Muscle of leg (tissue), 3 donors: ENCODE measurements at regions not wholly inside any gene's neighbourhood (a gene's known extent, or its start where the extent isn't known, plus 50 kb on each side); places are given as distances from the start of the nearest gene placed in this dataset.

Source experiments
- DNase-seq: peaks from one replicate; pipeline ENCODE4 v3.0.0; 2013
- H3K27ac ChIP-seq: one replicate; pipeline ENCODE4 v1.5.1; 2013; ENCODE audit warnings: mild to moderate bottlenecking, low read length, control low read depth
- H3K27me3 ChIP-seq: one replicate; pipeline ENCODE4 v1.6.1; 2013; ENCODE audit warnings: low read length; ENCODE audit not compliant: control insufficient read depth, insufficient read depth
- H3K36me3 ChIP-seq: one replicate; pipeline ENCODE4 v1.6.1; 2013; ENCODE audit warnings: low read length; ENCODE audit not compliant: control insufficient read depth, insufficient read depth
- H3K4me1 ChIP-seq: one replicate; pipeline ENCODE4 v1.6.1; 2013; ENCODE audit warnings: low read length; ENCODE audit not compliant: control insufficient read depth, insufficient read depth
- H3K4me3 ChIP-seq: one replicate; pipeline ENCODE4 v1.5.1; 2013; ENCODE audit warnings: low read length, control low read depth
- H3K9me3 ChIP-seq: replicated peaks from 2 replicates; pipeline ENCODE4 v1.6.1; 2013; ENCODE audit warnings: low read depth, low read length; ENCODE audit not compliant: control insufficient read depth
- WGBS: methylation state at CpG from one replicate; pipeline ENCODE4 v1.1.5; 2013; ENCODE audit warnings: missing lambda C conversion rate; ENCODE audit not compliant: insufficient coverage; 5-methylcytosine and 5-hydroxymethylcytosine counted together

GRCh38 chr16:17628983-17629382 lies 158.2 kb upstream of the XYLT1 start:
- WGBS, result no CpG with 5 or more reads among the region's 1 CpG
- Histone ChIP-seq H3K9me3 (peaks cover 9% of the 10 kb centered on the region), H3K27ac (no peak overlapping the region), H3K27me3 (no peaks in the 10 kb centered on the region), H3K36me3 (no peaks in the 10 kb centered on the region), H3K4me3 (no peak overlapping the region), H3K4me1 (no peaks in the 10 kb centered on the region)
- DNase-seq, result no peak

GRCh38 chr16:17622366-17622765 lies 151.6 kb upstream of the XYLT1 start:
- H3K4me3 ChIP-seq, result no peak overlapping the region
- no peaks in the 10 kb centered on the region for H3K4me1 ChIP-seq
- no peak for DNase-seq
- H3K36me3 ChIP-seq, result no peaks in the 10 kb centered on the region
- peaks cover 7% of the 10 kb centered on the region for H3K9me3 ChIP-seq
- WGBS, result no CpG with 5 or more reads among the region's 3 CpGs
- no peak overlapping the region for H3K27ac ChIP-seq
- no peaks in the 10 kb centered on the region for H3K27me3 ChIP-seq

GRCh38 chr16:17619261-17619660 lies 148.5 kb upstream of the XYLT1 start:
- DNase-seq, result no peak
- H3K4me3 ChIP-seq, result no peak overlapping the region
- no CpG with 5 or more reads among the region's 8 CpGs for WGBS
- no peaks in the 10 kb centered on the region for H3K4me1 ChIP-seq
- H3K36me3 ChIP-seq, result no peaks in the 10 kb centered on the region
- no peak overlapping the region for H3K27ac ChIP-seq
- no peaks in the 10 kb centered on the region for H3K27me3 ChIP-seq
- no peaks in the 10 kb centered on the region for H3K9me3 ChIP-seq

GRCh38 chr16:17617021-17617552 lies 146.3 kb upstream of the XYLT1 start:
- H3K4me1 ChIP-seq, result no peaks in the 10 kb centered on the region
- no peaks in the 10 kb centered on the region for H3K36me3 ChIP-seq
- no peak overlapping the region for H3K4me3 ChIP-seq
- H3K27ac ChIP-seq, result no peak overlapping the region
- no peak for DNase-seq
- 76% methylated on average over 2 of the region's 4 CpGs for WGBS
- H3K27me3 ChIP-seq, result no peaks in the 10 kb centered on the region
- no peaks in the 10 kb centered on the region for H3K9me3 ChIP-seq

- no CpG with 5 or more reads among the region's 3 CpGs for WGBS
- Histone ChIP-seq H3K27me3 (no peaks in the 10 kb centered on the region), H3K4me3 (no peak overlapping the region)
Measured at GRCh38 chr16:17612336-17612735, 141.6 kb upstream of the XYLT1 start.

GRCh38 chr16:17607609-17608008 lies 136.8 kb upstream of the XYLT1 start:
- Histone ChIP-seq H3K27me3 (no peaks in the 10 kb centered on the region), H3K27ac (no peak overlapping the region), H3K36me3 (no peaks in the 10 kb centered on the region), H3K9me3 (no peaks in the 10 kb centered on the region), H3K4me3 (no peak overlapping the region), H3K4me1 (no peaks in the 10 kb centered on the region)
- WGBS, result 43% methylated on average over 5 of the region's 6 CpGs
- DNase-seq, result peak; percentile 1

More at GRCh38 chr16:17612336-17612735, 141.6 kb upstream of the XYLT1 start:
- Histone ChIP-seq H3K36me3 (no peaks in the 10 kb centered on the region), H3K27ac (no peak overlapping the region), H3K9me3 (no peaks in the 10 kb centered on the region), H3K4me1 (no peaks in the 10 kb centered on the region)
- DNase-seq, result no peak

- Histone ChIP-seq H3K27me3 (no peaks in the 10 kb centered on the region), H3K4me1 (no peaks in the 10 kb centered on the region), H3K9me3 (no peaks in the 10 kb centered on the region), H3K36me3 (no peaks in the 10 kb centered on the region), H3K4me3 (no peak overlapping the region), H3K27ac (no peak overlapping the region)
- no peak for DNase-seq
- WGBS, result 17% methylated on average over 2 of the region's 4 CpGs
Measured at GRCh38 chr16:17607075-17607509, 136.3 kb upstream of the XYLT1 start.

GRCh38 chr16:17606460-17606859 lies 135.7 kb upstream of the XYLT1 start:
- Histone ChIP-seq H3K9me3 (no peaks in the 10 kb centered on the region), H3K4me3 (no peak overlapping the region), H3K27ac (no peak overlapping the region), H3K36me3 (no peaks in the 10 kb centered on the region), H3K27me3 (no peaks in the 10 kb centered on the region), H3K4me1 (no peaks in the 10 kb centered on the region)
- DNase-seq, result no peak
- WGBS, result no CpG with 5 or more reads among the region's 1 CpG

- H3K4me1 ChIP-seq, result no peaks in the 10 kb centered on the region
- WGBS, result 100% methylated on average over 1 of the region's 4 CpGs
- H3K27me3 ChIP-seq, result no peaks in the 10 kb centered on the region
- H3K4me3 ChIP-seq, result no peak overlapping the region
- H3K27ac ChIP-seq, result no peak overlapping the region
- H3K36me3 ChIP-seq, result no peaks in the 10 kb centered on the region
- no peaks in the 10 kb centered on the region for H3K9me3 ChIP-seq
- no peak for DNase-seq
Measured at GRCh38 chr16:17605784-17606183, 135.0 kb upstream of the XYLT1 start.

GRCh38 chr16:17603626-17604025 lies 132.9 kb upstream of the XYLT1 start:
- H3K9me3 ChIP-seq, result no peaks in the 10 kb centered on the region
- H3K36me3 ChIP-seq, result no peaks in the 10 kb centered on the region
- no peak for DNase-seq
- no peaks in the 10 kb centered on the region for H3K27me3 ChIP-seq
- no peak overlapping the region for H3K27ac ChIP-seq
- WGBS, result no CpG with 5 or more reads among the region's 1 CpG
- no peak overlapping the region for H3K4me3 ChIP-seq
- no peaks in the 10 kb centered on the region for H3K4me1 ChIP-seq

GRCh38 chr16:17602678-17603077 lies 131.9 kb upstream of the XYLT1 start:
- no peaks in the 10 kb centered on the region for H3K9me3 ChIP-seq
- DNase-seq, result no peak
- no peak overlapping the region for H3K4me3 ChIP-seq
- H3K36me3 ChIP-seq, result no peaks in the 10 kb centered on the region
- WGBS, result no CpG with 5 or more reads among the region's 3 CpGs
- H3K27me3 ChIP-seq, result no peaks in the 10 kb centered on the region
- no peak overlapping the region for H3K27ac ChIP-seq
- no peaks in the 10 kb centered on the region for H3K4me1 ChIP-seq
